ENCODE measurements at regions not wholly inside any gene's neighbourhood (a gene's known extent, or its start where the extent isn't known, plus 50 kb on each side); places are given as distances from the start of the nearest gene placed in this dataset.

- Histone ChIP-seq H3K4me3 (ENCODE audit: low read depth, low read length) (no peak overlapping the region), H3K27me3 (ENCODE audit: control insufficient read depth, insufficient read depth, low read length) (peaks cover 12% of the 10 kb centered on the region), H3K36me3 (ENCODE audit: control insufficient read depth, insufficient read depth, low read length) (no peaks in the 10 kb centered on the region)
- TF ChIP-seq, protein P1, sequence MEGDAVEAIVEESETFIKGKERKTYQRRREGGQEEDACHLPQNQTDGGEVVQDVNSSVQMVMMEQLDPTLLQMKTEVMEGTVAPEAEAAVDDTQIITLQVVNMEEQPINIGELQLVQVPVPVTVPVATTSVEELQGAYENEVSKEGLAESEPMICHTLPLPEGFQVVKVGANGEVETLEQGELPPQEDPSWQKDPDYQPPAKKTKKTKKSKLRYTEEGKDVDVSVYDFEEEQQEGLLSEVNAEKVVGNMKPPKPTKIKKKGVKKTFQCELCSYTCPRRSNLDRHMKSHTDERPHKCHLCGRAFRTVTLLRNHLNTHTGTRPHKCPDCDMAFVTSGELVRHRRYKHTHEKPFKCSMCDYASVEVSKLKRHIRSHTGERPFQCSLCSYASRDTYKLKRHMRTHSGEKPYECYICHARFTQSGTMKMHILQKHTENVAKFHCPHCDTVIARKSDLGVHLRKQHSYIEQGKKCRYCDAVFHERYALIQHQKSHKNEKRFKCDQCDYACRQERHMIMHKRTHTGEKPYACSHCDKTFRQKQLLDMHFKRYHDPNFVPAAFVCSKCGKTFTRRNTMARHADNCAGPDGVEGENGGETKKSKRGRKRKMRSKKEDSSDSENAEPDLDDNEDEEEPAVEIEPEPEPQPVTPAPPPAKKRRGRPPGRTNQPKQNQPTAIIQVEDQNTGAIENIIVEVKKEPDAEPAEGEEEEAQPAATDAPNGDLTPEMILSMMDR (IDR thresholded peaks at IDR 0.05; ENCODE audit: insufficient read depth, low read length, poor library complexity, severe bottlenecking) = no peak
- DNase-seq (ENCODE audit: low read depth) = no peak
These were observed 115.6 kb upstream of the RUNX3 start for GRCh38 chr1:25045480-25046193.

- Histone ChIP-seq H3K4me3 (ENCODE audit: low read depth, low read length) (no peak overlapping the region), H3K27me3 (ENCODE audit: control insufficient read depth, insufficient read depth, low read length) (peaks cover 17% of the 10 kb centered on the region), H3K36me3 (ENCODE audit: control insufficient read depth, insufficient read depth, low read length) (no peaks in the 10 kb centered on the region)
- DNase-seq (ENCODE audit: low read depth) = no peak
- TF ChIP-seq, protein P1 (IDR thresholded peaks at IDR 0.05; ENCODE audit: insufficient read depth, low read length, poor library complexity, severe bottlenecking) = no peak
These were observed 113.1 kb upstream of the RUNX3 start for GRCh38 chr1:25043228-25043580.

DNA sequence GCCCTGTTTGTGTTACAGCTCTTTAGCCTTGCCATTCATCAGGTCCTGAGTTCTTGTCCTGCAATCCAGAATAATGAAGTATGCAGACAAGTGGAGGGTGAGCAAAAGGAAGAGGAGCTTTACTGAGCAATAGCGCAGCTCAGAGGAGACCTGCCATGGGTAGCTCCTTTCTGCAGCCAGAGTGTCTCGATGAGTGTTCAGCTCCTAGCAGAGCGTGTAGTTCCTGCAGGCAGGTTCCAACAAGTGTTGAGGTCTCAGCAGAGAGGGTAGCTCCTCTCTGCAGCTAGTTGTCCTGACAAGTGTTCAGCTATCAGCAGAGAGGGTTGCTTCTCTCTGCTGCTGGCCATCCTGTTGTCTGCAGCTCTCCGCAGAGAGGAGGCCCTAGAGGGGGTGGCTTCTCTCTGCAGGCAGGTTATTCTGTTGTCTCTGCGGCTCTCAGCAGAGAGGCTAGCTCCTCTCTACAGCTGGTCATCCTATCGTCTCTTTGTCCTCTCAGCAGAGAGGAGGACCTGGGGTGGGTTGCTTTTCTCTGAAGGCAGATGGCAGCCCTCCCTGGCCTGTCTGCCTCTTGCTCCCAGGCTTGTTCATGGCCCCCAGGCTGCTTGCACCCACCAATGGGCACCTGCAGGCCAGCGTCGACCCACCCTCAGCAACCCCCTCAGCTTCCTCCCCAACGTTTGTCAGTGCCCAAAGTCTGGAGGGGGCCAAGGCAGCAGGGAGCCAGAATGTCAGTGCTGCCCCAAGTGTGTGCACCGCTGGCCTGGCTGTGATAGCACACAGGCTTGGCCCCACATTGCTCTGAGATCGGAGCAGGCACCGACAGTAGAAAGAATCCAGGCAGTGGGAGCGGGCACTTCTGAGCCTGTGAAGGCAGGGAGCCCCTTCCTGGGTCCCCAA, 112.5 kb upstream of the RUNX3 start:
- no peak for DNase-seq (ENCODE audit: low read depth)
- no peaks in the 10 kb centered on the region for H3K36me3 ChIP-seq (ENCODE audit: control insufficient read depth, insufficient read depth, low read length)

GRCh38 chr1:25041916-25042315, 111.8 kb upstream of the RUNX3 start:
- DNase-seq (ENCODE audit: low read depth) = no peak
- H3K4me3 ChIP-seq (ENCODE audit: low read depth, low read length) = no peak overlapping the region
- H3K36me3 ChIP-seq (ENCODE audit: control insufficient read depth, insufficient read depth, low read length) = no peaks in the 10 kb centered on the region
- H3K27me3 ChIP-seq (ENCODE audit: control insufficient read depth, insufficient read depth, low read length) = peaks cover 17% of the 10 kb centered on the region
- TF ChIP-seq, protein P1 (IDR thresholded peaks at IDR 0.05; ENCODE audit: insufficient read depth, low read length, poor library complexity, severe bottlenecking) = no peak

More for the DNA sequence above, 112.5 kb upstream of the RUNX3 start:
- TF ChIP-seq, protein P1 (IDR thresholded peaks at IDR 0.05; ENCODE audit: insufficient read depth, low read length, poor library complexity, severe bottlenecking) = no peak
- Histone ChIP-seq H3K4me3 (ENCODE audit: low read depth, low read length) (no peak overlapping the region), H3K27me3 (ENCODE audit: control insufficient read depth, insufficient read depth, low read length) (peaks cover 17% of the 10 kb centered on the region)

- H3K4me3 ChIP-seq (ENCODE audit: low read depth, low read length) = no peak overlapping the region
- peaks cover 17% of the 10 kb centered on the region for H3K27me3 ChIP-seq (ENCODE audit: control insufficient read depth, insufficient read depth, low read length)
- DNase-seq (ENCODE audit: low read depth) = no peak
- TF ChIP-seq, protein P1 (IDR thresholded peaks at IDR 0.05; ENCODE audit: insufficient read depth, low read length, poor library complexity, severe bottlenecking) = no peak
- H3K36me3 ChIP-seq (ENCODE audit: control insufficient read depth, insufficient read depth, low read length) = no peaks in the 10 kb centered on the region
These were observed 110.1 kb upstream of the RUNX3 start for GRCh38 chr1:25040122-25040685.
